IMR-90 (cell line): ENCODE measurements at regions not wholly inside any gene's neighbourhood (a gene's known extent, or its start where the extent isn't known, plus 50 kb on each side); places are given as distances from the start of the nearest gene placed in this dataset.
"Not testable (repeated sequence)": the region's sequence is repeated elsewhere in the genome, so short reads cannot be mapped to it uniquely, and the experiment has no call there.

Experiments used
- ATAC-seq: fragments of 200-7000 bp; cut with Tn5 transposase; 2 replicates; pipeline ENCODE4 v1.9.1; 2020; ENCODE audit warnings: low read depth, mild to moderate bottlenecking, moderate library complexity
- BruUV-seq: library from RNA; stranded (reverse); fragments of 400-500 nt; replicated peaks from 2 replicates; lab custom pipeline; 2021; lab: Mats Ljungman, UMichigan
- CTCF ChIA-PET: fragments of 300-600 bp; formaldehyde crosslinking; extraction: SDS; loops from one replicate; lab custom pipeline; 2021; ENCODE audit warnings: antibody characterized with exemption; lab: Yijun Ruan, JAX
- POLR2A ChIA-PET: fragments of 300-600 bp; sonication (Branson Sonifier 250); formaldehyde crosslinking; loops from one replicate; lab custom pipeline; 2022; ENCODE audit warnings: antibody characterized with exemption; ENCODE audit not compliant: unreplicated experiment; lab: Charles Lee
- DNase-seq: peaks from one replicate; pipeline ENCODE4 v3.0.0; 2013
- H2AFZ ChIP-seq: replicated peaks from 2 replicates; pipeline ENCODE3; 2013; ENCODE audit warnings: low read length, mild to moderate bottlenecking; ENCODE audit not compliant: poor library complexity
- H2AK5ac ChIP-seq: 2 replicates; pipeline ENCODE4 v1.6.1; 2013; ENCODE audit warnings: low read depth, low read length, inconsistent platforms
- H2AK9ac ChIP-seq: replicated peaks from 2 replicates; pipeline ENCODE3; 2013; ENCODE audit warnings: mild to moderate bottlenecking, low read depth, low read length, moderate library complexity; ENCODE audit not compliant: poor library complexity
- H2BK120ac ChIP-seq: 2 replicates; pipeline ENCODE4 v1.6.1; 2013; ENCODE audit warnings: low read depth, low read length, inconsistent platforms
- H2BK15ac ChIP-seq: 3 replicates; pipeline ENCODE4 v1.6.1; 2013; ENCODE audit warnings: low read depth, low read length, inconsistent platforms
- H2BK20ac ChIP-seq: 2 replicates; pipeline ENCODE4 v1.6.1; 2013; ENCODE audit warnings: low read depth, mild to moderate bottlenecking, inconsistent platforms, low read length, moderate library complexity
- H2BK5ac ChIP-seq: 2 replicates; pipeline ENCODE4 v1.6.1; 2013; ENCODE audit warnings: mild to moderate bottlenecking, low read depth, low read length, inconsistent platforms; ENCODE audit not compliant: poor library complexity, severe bottlenecking
- H3K14ac ChIP-seq: replicated peaks from 2 replicates; pipeline ENCODE4 v1.6.1; 2013; ENCODE audit warnings: low read depth, low read length, inconsistent platforms
- H3K18ac ChIP-seq: 2 replicates; pipeline ENCODE4 v1.6.1; 2013; ENCODE audit warnings: low read depth, low read length, control low read depth
- H3K23ac ChIP-seq: 2 replicates; pipeline ENCODE4 v1.6.1; 2013; ENCODE audit warnings: low read depth, low read length, inconsistent platforms
- H3K27ac ChIP-seq: 2 replicates; pipeline ENCODE4 v1.5.1; 2013; ENCODE audit warnings: mild to moderate bottlenecking, control low read depth, low read length; ENCODE audit not compliant: insufficient read depth
- H3K27me3 ChIP-seq: 2 replicates; pipeline ENCODE4 v1.6.1; 2013; ENCODE audit warnings: low read length; ENCODE audit not compliant: control insufficient read depth, insufficient read depth
- H3K36me3 ChIP-seq: 2 replicates; pipeline ENCODE4 v1.6.1; 2013; ENCODE audit warnings: low read length, mixed read lengths; ENCODE audit not compliant: control insufficient read depth, insufficient read depth
- H3K4ac ChIP-seq: 2 replicates; pipeline ENCODE4 v1.6.1; 2013; ENCODE audit warnings: low read depth, low read length, inconsistent platforms
- H3K4me1 ChIP-seq: 2 replicates; pipeline ENCODE4 v1.6.1; 2013; ENCODE audit warnings: low read length, mixed read lengths; ENCODE audit not compliant: control insufficient read depth, insufficient read depth
- H3K4me2 ChIP-seq: 2 replicates; pipeline ENCODE4 v1.6.1; 2013; ENCODE audit warnings: low read depth, mild to moderate bottlenecking, control low read depth, low read length, moderate library complexity
- H3K4me3 ChIP-seq: 2 replicates; pipeline ENCODE4 v1.5.1; 2013; ENCODE audit warnings: low read depth, mild to moderate bottlenecking, control low read depth, low read length, moderate library complexity; ENCODE audit not compliant: insufficient read depth
- H3K56ac ChIP-seq: 2 replicates; pipeline ENCODE4 v1.6.1; 2013; ENCODE audit warnings: low read length, inconsistent platforms; ENCODE audit not compliant: insufficient read depth; ENCODE audit errors: extremely low read depth
- H3K79me1 ChIP-seq, 2 experiments: 2 replicates each; pipeline ENCODE4 v1.6.1; 2013; ENCODE audit warnings: low read length in 2 of 2, inconsistent platforms in 1 of 2, low read depth in 1 of 2
- H3K9ac ChIP-seq: 2 replicates; pipeline ENCODE4 v1.6.1; 2013; ENCODE audit warnings: low read depth, low read length, control low read depth
- H3K9me1 ChIP-seq: 2 replicates; pipeline ENCODE4 v1.6.1; 2013; ENCODE audit warnings: low read length, inconsistent platforms; ENCODE audit not compliant: insufficient read depth
- H3K9me3 ChIP-seq: 2 replicates; pipeline ENCODE4 v1.6.1; 2013; ENCODE audit warnings: low read length; ENCODE audit not compliant: control insufficient read depth, insufficient read depth
- H4K20me1 ChIP-seq: 2 replicates; pipeline ENCODE4 v1.6.1; 2013; ENCODE audit warnings: low read length, inconsistent platforms; ENCODE audit not compliant: insufficient read depth
- H4K5ac ChIP-seq: 2 replicates; pipeline ENCODE4 v1.6.1; 2013; ENCODE audit warnings: mild to moderate bottlenecking, low read depth, low read length, control low read depth
- H4K8ac ChIP-seq, 2 experiments: 2 replicates each; pipeline ENCODE4 v1.6.1; 2013; ENCODE audit warnings: low read depth in 2 of 2, low read length in 2 of 2, control low read depth in 1 of 2, inconsistent platforms in 1 of 2
- H4K91ac ChIP-seq: 2 replicates; pipeline ENCODE4 v1.6.1; 2013; ENCODE audit warnings: low read depth, low read length, inconsistent platforms; ENCODE audit not compliant: insufficient read depth
- WGBS, 2 experiments: methylation state at CpG; one replicate each; pipeline versions ENCODE4 v1.1.5 to v1.1.7; 2013; ENCODE audit warnings: missing lambda C conversion rate in 2 of 2; ENCODE audit not compliant: insufficient read length in 1 of 2; ENCODE audit errors: extremely low coverage in 2 of 2; 5-methylcytosine and 5-hydroxymethylcytosine counted together
- dilution Hi-C: fragments of 300-500 bp; cut with HindIII; formaldehyde crosslinking; loops from one replicate; pipeline ENCODE4 v1.14.3; 2018; ENCODE audit warnings: low sequenced_read_pairs; ENCODE audit not compliant: unreplicated experiment
- in situ Hi-C: fragments of 300-500 bp; cut with MboI; formaldehyde crosslinking; loops from 3 replicates; pipeline ENCODE4 v1.14.3; 2019; ENCODE audit warnings: low sequenced_read_pairs, inconsistent platforms, mixed read lengths
- intact Hi-C: fragments of 100-400 bp; cut with micrococcal nuclease; formaldehyde crosslinking; loops from 2 replicates; pipeline ENCODE4 v1.10.0; 2022

- POLR2A ChIA-PET, H2BK15ac ChIP-seq, H3K23ac ChIP-seq, H3K9me3 ChIP-seq, H3K9me1 ChIP-seq, H2AFZ ChIP-seq, H3K4ac ChIP-seq, H3K4me3 ChIP-seq, H3K36me3 ChIP-seq, H4K8ac ChIP-seq, intact Hi-C loops, H3K56ac ChIP-seq, H3K9ac ChIP-seq, ATAC-seq, H3K27me3 ChIP-seq, H3K27ac ChIP-seq, H4K91ac ChIP-seq, dilution Hi-C loops, H3K4me1 ChIP-seq, BruUV-seq, H2BK120ac ChIP-seq, H2AK5ac ChIP-seq, H2BK20ac ChIP-seq, in situ Hi-C loops, H3K79me1 ChIP-seq, H2BK5ac ChIP-seq, H4K5ac ChIP-seq, H4K20me1 ChIP-seq, H3K18ac ChIP-seq, DNase-seq, H3K14ac ChIP-seq, H2AK9ac ChIP-seq, CTCF ChIA-PET, H3K4me2 ChIP-seq: not testable (repeated sequence)
- WGBS, 2 experiments, result no CpG with 5 or more reads among the region's 2 CpGs
These were observed 166.5 kb upstream of the NBPF9 start for GRCh38 chr1:149269833-149270232.

- CTCF ChIA-PET, in situ Hi-C loops: not testable (repeated sequence)
These were observed 171.1 kb upstream of the NBPF9 start for GRCh38 chr1:149274493-149274892.

More at GRCh38 chr1:149274493-149274892, 171.1 kb upstream of the NBPF9 start:
- H3K56ac ChIP-seq, H2BK120ac ChIP-seq, H4K5ac ChIP-seq, H3K9ac ChIP-seq, H3K36me3 ChIP-seq, H4K20me1 ChIP-seq, H3K27me3 ChIP-seq, H3K23ac ChIP-seq, BruUV-seq, H2BK5ac ChIP-seq, H2BK20ac ChIP-seq, H3K79me1 ChIP-seq, H3K4me2 ChIP-seq, H3K9me3 ChIP-seq, H3K9me1 ChIP-seq, ATAC-seq, H3K4me3 ChIP-seq, H3K4me1 ChIP-seq, H4K91ac ChIP-seq, DNase-seq, H3K4ac ChIP-seq, dilution Hi-C loops, H2AFZ ChIP-seq, H3K14ac ChIP-seq, H3K27ac ChIP-seq, intact Hi-C loops, H4K8ac ChIP-seq, H2AK9ac ChIP-seq, POLR2A ChIA-PET, H2AK5ac ChIP-seq, H3K18ac ChIP-seq, H2BK15ac ChIP-seq: not testable (repeated sequence)
- no CpG with 5 or more reads among the region's 5 CpGs for WGBS, 2 experiments
